M059J (cell line): ENCODE measurements at regions not wholly inside any gene's neighbourhood (a gene's known extent, or its start where the extent isn't known, plus 50 kb on each side); places are given as distances from the start of the nearest gene placed in this dataset.

Experiments
- DNase-seq: peaks from one replicate; pipeline ENCODE4 v3.0.0-alpha.2; 2012; ENCODE audit warnings: low read depth

GRCh38 chrX:146144039-146144438 is 326.4 kb downstream of the SLITRK2 start:
- no peak for DNase-seq

DNA sequence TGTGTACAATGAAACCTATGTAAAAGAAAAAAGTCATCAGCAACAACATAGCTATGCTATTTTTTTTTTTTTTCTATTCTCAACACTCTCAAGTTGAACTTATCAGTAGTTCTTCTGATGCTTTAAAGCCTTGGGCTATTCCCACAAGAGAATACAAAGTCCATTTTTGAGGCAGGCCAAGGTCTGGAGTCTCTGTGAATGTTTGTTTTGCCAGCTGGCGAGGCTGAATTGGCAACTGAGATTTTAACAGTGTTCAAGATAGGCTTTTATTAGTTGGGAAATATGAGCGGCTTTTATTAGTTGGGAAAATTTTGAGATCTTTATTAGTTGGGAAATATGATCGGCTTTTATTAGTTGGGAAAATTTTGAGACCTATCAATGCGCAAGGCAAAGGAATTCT is 336.6 kb downstream of the SLITRK2 start:
- DNase-seq, result no peak

DNA sequence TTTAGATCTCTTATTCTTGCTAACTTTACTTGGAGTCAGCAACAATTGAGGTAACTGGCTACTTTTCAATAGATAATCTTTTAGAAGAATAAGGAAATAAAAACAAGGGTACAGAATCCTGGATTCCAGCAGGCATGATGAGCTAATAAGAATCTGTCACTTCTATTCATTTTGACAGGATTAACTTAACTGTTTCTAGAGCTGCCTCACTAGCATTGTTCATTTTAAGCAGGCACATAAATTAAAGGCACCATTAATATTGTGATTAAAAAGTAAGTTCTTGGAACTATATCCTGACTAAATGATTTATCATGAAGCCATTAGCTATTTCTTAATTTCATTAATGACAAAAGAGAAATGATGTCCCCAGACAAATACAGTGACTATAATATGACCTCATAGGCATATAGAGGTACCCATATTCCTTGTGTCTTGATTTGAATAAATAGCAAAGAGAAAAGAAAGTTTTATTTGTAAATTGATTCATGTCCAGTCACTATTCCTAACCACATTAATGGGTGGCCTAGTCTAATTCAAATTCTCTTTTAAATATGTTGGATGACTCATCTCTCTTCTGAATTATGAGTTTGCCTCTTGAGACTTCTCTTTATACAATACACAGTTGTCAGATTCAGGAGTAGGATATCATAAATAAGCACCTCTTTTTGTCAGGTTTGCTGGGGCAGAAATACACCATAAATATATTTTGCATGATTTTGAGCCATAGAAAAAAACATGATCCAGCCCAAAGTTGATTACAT is 343.0 kb downstream of the SLITRK2 start:
- DNase-seq, result no peak

- no peak for DNase-seq
Observed at GRCh38 chrX:146173742-146174141, 356.1 kb downstream of the SLITRK2 start.

DNA sequence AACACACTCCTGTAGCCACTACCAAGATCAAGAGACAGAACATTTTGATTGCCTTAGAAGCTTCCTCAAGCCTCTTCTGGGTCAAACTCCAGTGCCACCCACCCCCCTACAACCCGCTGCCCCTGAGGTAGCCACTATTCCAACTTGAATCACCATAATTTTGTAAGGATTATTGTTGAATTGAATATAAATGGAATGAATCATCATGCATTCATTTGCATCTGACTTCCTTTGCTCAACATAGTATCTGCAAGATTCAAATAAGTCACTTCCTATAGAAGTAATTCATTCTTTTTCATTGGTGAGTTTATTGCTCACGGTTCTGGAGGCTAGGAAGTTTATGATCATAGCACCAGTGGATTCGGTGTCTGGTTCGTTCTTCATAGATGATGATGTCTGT is 364.2 kb downstream of the SLITRK2 start:
- DNase-seq, result no peak

GRCh38 chrX:146186540-146186939 is 368.9 kb downstream of the SLITRK2 start:
- DNase-seq, result no peak

GRCh38 chrX:146189371-146189770 is 371.7 kb downstream of the SLITRK2 start:
- DNase-seq, result no peak

DNA sequence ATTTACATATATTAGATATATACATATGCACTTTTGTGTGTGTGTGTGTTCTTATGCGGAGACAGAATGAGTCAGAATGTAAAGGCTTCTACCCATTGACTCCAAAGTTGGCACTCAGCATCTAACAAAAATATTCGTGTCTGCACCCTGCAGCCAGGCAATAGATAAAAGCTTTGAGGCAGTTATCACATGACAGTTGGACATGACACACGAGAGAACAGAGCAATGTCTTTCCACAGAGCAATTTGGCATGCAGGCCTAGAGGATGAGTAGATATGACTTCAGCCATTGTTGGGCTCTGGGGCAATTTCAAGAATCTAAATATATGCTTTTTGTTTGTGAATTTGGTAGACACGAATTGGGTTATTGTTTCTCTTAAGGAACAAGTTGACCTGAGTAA is 391.2 kb downstream of the SLITRK2 start:
- no peak for DNase-seq

DNA sequence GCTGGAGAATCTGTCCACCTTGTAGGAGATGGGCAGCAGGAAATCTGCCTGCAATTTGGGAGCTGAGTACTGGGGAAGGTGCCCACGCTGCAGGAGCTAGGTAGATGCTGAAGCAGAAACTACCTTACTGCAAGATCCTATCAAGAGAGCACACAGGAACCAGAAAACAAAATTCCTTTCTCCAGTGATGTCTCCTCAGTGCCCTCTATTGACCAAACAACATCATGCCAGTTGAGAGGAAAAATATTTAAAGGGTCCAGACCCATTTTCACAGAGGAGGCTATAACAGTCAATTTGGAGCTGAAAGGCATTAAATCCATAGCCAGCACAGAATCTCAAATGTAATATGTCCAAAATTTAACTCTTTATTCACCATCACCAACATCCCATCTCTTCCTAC is 406.8 kb downstream of the SLITRK2 start:
- DNase-seq, result no peak

DNA sequence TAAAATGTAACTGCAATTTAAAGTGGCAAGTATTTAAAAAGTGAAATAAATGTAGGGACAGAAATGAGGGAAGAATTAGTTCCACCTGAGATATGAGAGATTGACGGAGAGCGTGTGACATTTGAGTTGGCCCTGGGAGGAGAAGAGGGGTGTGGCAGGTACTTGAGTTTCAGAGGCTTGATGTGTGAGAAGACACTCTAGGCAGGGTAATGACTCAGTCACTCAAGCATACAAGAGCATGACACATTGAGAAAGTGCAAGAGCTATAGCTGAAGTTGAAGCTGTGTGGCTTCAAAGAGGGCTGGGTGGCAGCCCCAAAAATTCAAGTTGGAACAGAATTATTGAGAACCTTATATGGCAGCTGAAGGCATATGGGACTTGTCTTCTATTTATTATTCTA is 420.5 kb downstream of the SLITRK2 start:
- DNase-seq, result no peak

DNA sequence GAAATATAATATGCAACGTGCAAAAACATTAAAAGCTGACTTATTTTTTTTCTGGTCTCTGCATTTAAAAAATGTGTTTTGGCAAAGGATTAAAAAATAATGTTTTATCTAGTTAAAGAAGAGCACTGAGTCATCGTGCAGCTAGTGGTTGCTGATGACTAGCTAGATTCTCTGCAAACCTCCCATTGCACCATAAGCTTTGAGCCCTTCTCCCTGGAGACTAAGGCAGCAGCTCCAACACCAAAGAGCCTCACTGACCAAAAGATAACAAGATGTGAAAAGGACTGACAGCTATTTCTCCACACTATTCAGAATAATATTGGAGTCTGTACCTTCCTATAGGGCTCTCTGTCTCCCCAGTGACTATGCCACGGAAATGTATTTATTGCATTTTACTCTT is 424.3 kb downstream of the SLITRK2 start:
- DNase-seq, result no peak

GRCh38 chrX:146243041-146243440 is 425.4 kb downstream of the SLITRK2 start:
- DNase-seq, result peak; percentile 2

DNA sequence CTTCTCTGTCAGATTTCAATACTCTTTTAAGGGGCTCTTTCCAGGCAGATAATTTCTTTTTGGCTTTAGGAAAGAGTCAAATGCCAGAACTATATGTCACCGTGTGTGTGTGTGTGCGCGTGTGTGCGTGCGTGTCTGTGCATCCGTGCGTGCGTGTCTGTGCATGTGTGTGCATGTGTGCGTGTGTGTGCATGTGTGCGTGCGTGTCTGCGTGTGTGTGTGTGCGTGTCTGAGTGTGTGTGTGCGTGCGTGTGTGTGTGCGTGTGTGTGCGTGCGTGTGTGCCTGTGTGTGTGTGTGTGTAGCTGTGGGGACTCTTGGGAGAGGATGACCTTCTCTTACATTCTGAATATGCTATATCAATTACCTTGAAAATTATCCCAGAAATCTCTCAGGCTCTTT is 441.6 kb downstream of the SLITRK2 start:
- DNase-seq, result no peak

DNA sequence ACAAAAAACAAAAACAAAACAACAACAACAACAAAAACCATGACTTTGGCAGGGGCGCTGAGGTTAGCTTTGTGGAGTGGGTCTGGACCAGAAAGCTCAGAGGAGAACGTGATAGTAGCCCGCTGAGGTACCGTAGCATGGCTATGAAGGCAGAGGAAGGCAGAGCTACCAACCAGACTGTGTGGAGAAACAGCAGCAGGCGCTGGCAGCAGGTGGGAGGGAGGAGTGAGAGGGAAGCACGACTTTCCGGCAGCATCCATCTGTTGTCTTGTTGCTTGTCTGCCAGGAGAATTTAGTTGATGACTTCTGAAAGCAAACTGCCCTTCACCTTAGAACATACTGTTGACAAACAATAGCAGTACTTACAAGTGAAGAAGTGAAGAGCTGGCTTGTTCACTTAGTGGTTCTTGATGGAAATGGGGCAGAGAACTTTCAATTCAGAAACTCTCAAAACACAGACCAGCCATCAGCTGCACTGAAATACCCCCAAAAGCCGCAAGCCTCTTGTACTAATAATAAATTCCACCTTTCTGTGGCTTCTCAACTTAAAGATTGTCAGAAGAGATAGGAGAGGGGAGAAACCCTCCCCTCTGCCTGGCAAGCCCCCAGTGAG is 447.2 kb downstream of the SLITRK2 start:
- DNase-seq, result no peak

- no peak for DNase-seq
Observed at GRCh38 chrX:146278381-146278780, 460.8 kb downstream of the SLITRK2 start.
